ENCODE measurements at regions not wholly inside any gene's neighbourhood (a gene's known extent, or its start where the extent isn't known, plus 50 kb on each side); places are given as distances from the start of the nearest gene placed in this dataset.
"Not testable (repeated sequence)": the region's sequence is repeated elsewhere in the genome, so short reads cannot be mapped to it uniquely, and the experiment has no call there.

- Histone ChIP-seq H3K27ac (no peak overlapping the region), H3K4me3 (no peak overlapping the region), H3K27me3 (no peaks in the 10 kb centered on the region), H3K4me1 (ENCODE audit: low read depth) (no peaks in the 10 kb centered on the region), H3K9me3 (ENCODE audit: low read depth) (no peaks in the 10 kb centered on the region), H3K36me3 (no peaks in the 10 kb centered on the region)
- no peak for TF ChIP-seq CTCF (IDR thresholded peaks at IDR 0.05; ENCODE audit: low read depth, low read length)
- DNase-seq (ENCODE audit: low read depth in 1 of 2, low spot score in 1 of 2) = peak in 1 of 2 donors; percentile 35
These were observed 100.2 kb upstream of the TMEM164 start for GRCh38 chrX:109902665-109903064.

GRCh38 chrX:109911046-109911445, 91.9 kb upstream of the TMEM164 start:
- peaks cover 3% of the 10 kb centered on the region for H3K9me3 ChIP-seq (ENCODE audit: low read depth)
- no peaks in the 10 kb centered on the region for H3K36me3 ChIP-seq
- H3K27ac ChIP-seq = peak overlapping the region; percentile 84
- H3K4me3 ChIP-seq = no peak overlapping the region
- peak; percentile 54 for TF ChIP-seq CTCF (IDR thresholded peaks at IDR 0.05; ENCODE audit: low read depth, low read length)
- H3K27me3 ChIP-seq = no peaks in the 10 kb centered on the region
- peak in 1 of 2 donors; percentile 22 for DNase-seq (ENCODE audit: low read depth in 1 of 2, low spot score in 1 of 2)
- peaks cover 17% of the 10 kb centered on the region for H3K4me1 ChIP-seq (ENCODE audit: low read depth)

- H3K36me3 ChIP-seq; H3K4me3 ChIP-seq; H3K27ac ChIP-seq; DNase-seq (ENCODE audit: low read depth in 1 of 2, low spot score in 1 of 2); H3K27me3 ChIP-seq; H3K9me3 ChIP-seq (ENCODE audit: low read depth): not testable (repeated sequence)
- peaks cover 17% of the 10 kb centered on the region for H3K4me1 ChIP-seq (ENCODE audit: low read depth)
These were observed 89.9 kb upstream of the TMEM164 start for GRCh38 chrX:109912993-109913392.

GRCh38 chrX:109914114-109914849, 88.6 kb upstream of the TMEM164 start:
- H3K36me3 ChIP-seq = no peaks in the 10 kb centered on the region
- no peak overlapping the region for H3K4me3 ChIP-seq
- H3K4me1 ChIP-seq (ENCODE audit: low read depth) = peaks cover 17% of the 10 kb centered on the region
- H3K27me3 ChIP-seq = no peaks in the 10 kb centered on the region
- TF ChIP-seq CTCF (IDR thresholded peaks at IDR 0.05; ENCODE audit: low read depth, low read length) = no peak
- H3K9me3 ChIP-seq (ENCODE audit: low read depth) = no peaks in the 10 kb centered on the region
- DNase-seq (ENCODE audit: low read depth in 1 of 2, low spot score in 1 of 2) = no peak
- no peak overlapping the region for H3K27ac ChIP-seq

GRCh38 chrX:109918753-109919152, 84.2 kb upstream of the TMEM164 start:
- no peaks in the 10 kb centered on the region for H3K4me1 ChIP-seq (ENCODE audit: low read depth)
- no peaks in the 10 kb centered on the region for H3K9me3 ChIP-seq (ENCODE audit: low read depth)
- no peak for TF ChIP-seq CTCF (IDR thresholded peaks at IDR 0.05; ENCODE audit: low read depth, low read length)
- H3K27ac ChIP-seq = no peak overlapping the region
- no peaks in the 10 kb centered on the region for H3K27me3 ChIP-seq
- H3K4me3 ChIP-seq = no peak overlapping the region
- no peak for DNase-seq (ENCODE audit: low read depth in 1 of 2, low spot score in 1 of 2)
- H3K36me3 ChIP-seq = no peaks in the 10 kb centered on the region

- no peak for TF ChIP-seq CTCF (IDR thresholded peaks at IDR 0.05; ENCODE audit: low read depth, low read length)
- no peaks in the 10 kb centered on the region for H3K4me1 ChIP-seq (ENCODE audit: low read depth)
- no peaks in the 10 kb centered on the region for H3K9me3 ChIP-seq (ENCODE audit: low read depth)
- H3K36me3 ChIP-seq = no peaks in the 10 kb centered on the region
- no peaks in the 10 kb centered on the region for H3K27me3 ChIP-seq
- no peak overlapping the region for H3K27ac ChIP-seq
- H3K4me3 ChIP-seq = no peak overlapping the region
- DNase-seq (ENCODE audit: low read depth in 1 of 2, low spot score in 1 of 2) = no peak
These were observed 82.6 kb upstream of the TMEM164 start for GRCh38 chrX:109920325-109920724.
